Lung (tissue), 11 donors: ENCODE measurements at regions not wholly inside any gene's neighbourhood (a gene's known extent, or its start where the extent isn't known, plus 50 kb on each side); places are given as distances from the start of the nearest gene placed in this dataset.
A peak's percentile ranks its signal among the peaks of the same experiment; 100 is the strongest.

Experiments
- ATAC-seq: fragments of 200-7000 bp; cut with Tn5 transposase; one replicate; pipeline ENCODE4 v1.9.1; 2020; ENCODE audit warnings: moderate number of reproducible peaks; ENCODE audit not compliant: insufficient read depth, low FRiP score
- DNase-seq, 3 donors: peaks; one replicate each; pipeline ENCODE4 v3.0.0-alpha.2; 2013 to 2017
- H3K27ac ChIP-seq, 2 donors: one replicate each; pipeline ENCODE4 v1.5.1; 2013; ENCODE audit warnings: mild to moderate bottlenecking in 2 of 2, moderate library complexity in 2 of 2, control low read depth in 1 of 2, inconsistent platforms in 1 of 2, low read depth in 1 of 2, low read length in 1 of 2
- H3K27me3 ChIP-seq, 3 donors: one replicate each; pipeline ENCODE4 v1.5.1; 2013; ENCODE audit warnings: low read length in 2 of 3; ENCODE audit not compliant: control insufficient read depth in 3 of 3, insufficient read depth in 3 of 3
- H3K36me3 ChIP-seq, 4 donors: one replicate each; pipeline ENCODE4 v1.5.1; 2013; ENCODE audit warnings: low read length in 4 of 4, mild to moderate bottlenecking in 1 of 4, moderate library complexity in 1 of 4; ENCODE audit not compliant: control insufficient read depth in 4 of 4, insufficient read depth in 4 of 4
- H3K4me1 ChIP-seq, 5 donors: one replicate each; pipeline ENCODE4 v1.5.1; 2013; ENCODE audit warnings: low read length in 5 of 5, mild to moderate bottlenecking in 2 of 5, moderate library complexity in 1 of 5; ENCODE audit not compliant: control insufficient read depth in 5 of 5, insufficient read depth in 5 of 5
- H3K4me3 ChIP-seq: one replicate; pipeline ENCODE4 v1.5.1; 2013; ENCODE audit warnings: mild to moderate bottlenecking, control low read depth, moderate library complexity
- H3K9ac ChIP-seq, 2 donors: one replicate each; pipeline ENCODE4 v1.5.1; 2013; ENCODE audit warnings: low read length in 2 of 2, control low read depth in 1 of 2; ENCODE audit not compliant: insufficient read depth in 1 of 2
- H3K9me3 ChIP-seq, 4 donors: one replicate each; pipeline ENCODE4 v1.5.1; 2013; ENCODE audit warnings: low read length in 3 of 4, mild to moderate bottlenecking in 1 of 4, moderate library complexity in 1 of 4; ENCODE audit not compliant: control insufficient read depth in 4 of 4, insufficient read depth in 3 of 4
- whole genome bisulfite sequencing, 2 donors: extraction: QIAGEN DNeasy Blood & Tissue Kit; methylation state at CpG; one replicate each; pipeline ENCODE4 v1.1.7; 2013; 5-methylcytosine and 5-hydroxymethylcytosine counted together
- TF ChIP-seq, protein P1 (sequence below): IDR thresholded peaks from 2 replicates; pipeline ENCODE4 v1.5.1; 2012; ENCODE audit warnings: mild to moderate bottlenecking; ENCODE audit errors: control extremely low read depth, extremely low read depth
- donor health status: control.
- donor health status: control.
- donor health status: Bipolar disorder and iron deficiency.
- donor health status: healthy.
- donor health status: DM: yes; HTN: yes; CAD: no.

DNA sequence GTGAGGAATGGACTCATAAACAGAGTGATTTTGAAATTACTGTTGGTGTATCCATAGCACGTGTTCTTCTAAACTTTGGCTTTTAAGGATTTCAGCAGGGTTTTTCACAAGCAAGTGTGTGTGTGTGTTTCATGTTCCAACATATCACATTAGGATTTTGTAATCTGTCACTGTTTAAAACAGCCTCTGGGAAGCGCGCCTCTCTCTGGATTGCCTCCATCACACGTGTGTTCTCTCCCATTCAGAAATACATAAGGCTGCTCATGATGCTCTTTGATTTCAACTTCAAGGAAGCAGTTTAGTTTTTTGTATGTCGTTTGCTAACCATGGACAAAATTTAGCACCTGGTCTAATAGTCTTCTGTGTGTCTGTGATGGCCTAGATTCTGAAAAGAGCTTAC is 370.4 kb downstream of the MTX2 start:
- H3K27me3 ChIP-seq, result peaks cover 8 to 78% (median 70%) of the 10 kb centered on the region in 3 donors
- WGBS, 2 donors, result 46 to 49% methylated on average over 5 of the region's 5 CpGs
- no peak for ATAC-seq

DNA sequence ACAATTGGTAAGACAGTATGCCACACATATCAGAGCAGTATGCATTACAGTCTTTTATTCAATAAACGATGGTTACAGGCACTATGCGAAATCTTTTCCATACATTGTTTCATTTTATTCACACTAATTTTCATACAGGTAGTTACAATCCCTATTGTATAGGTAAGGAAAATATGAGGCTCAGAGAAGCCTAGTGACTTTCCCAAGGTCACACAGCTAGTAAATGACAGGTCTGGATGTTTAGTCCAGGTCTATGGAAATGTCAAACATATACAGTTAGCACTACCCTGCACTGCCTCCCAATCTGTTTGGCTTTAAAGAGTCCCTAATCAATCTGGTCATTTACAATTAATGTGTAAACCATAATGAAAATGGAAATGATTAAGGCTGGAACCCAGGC is 372.2 kb downstream of the MTX2 start:
- ATAC-seq, result no peak
- no peaks in the 10 kb centered on the region for H3K36me3 ChIP-seq
- H3K4me3 ChIP-seq, result no peak overlapping the region
- no peak overlapping the region for H3K9ac ChIP-seq
- peaks cover 0 to 3% (median 0%) of the 10 kb centered on the region in 4 donors for H3K9me3 ChIP-seq
- TF ChIP-seq, protein P1, sequence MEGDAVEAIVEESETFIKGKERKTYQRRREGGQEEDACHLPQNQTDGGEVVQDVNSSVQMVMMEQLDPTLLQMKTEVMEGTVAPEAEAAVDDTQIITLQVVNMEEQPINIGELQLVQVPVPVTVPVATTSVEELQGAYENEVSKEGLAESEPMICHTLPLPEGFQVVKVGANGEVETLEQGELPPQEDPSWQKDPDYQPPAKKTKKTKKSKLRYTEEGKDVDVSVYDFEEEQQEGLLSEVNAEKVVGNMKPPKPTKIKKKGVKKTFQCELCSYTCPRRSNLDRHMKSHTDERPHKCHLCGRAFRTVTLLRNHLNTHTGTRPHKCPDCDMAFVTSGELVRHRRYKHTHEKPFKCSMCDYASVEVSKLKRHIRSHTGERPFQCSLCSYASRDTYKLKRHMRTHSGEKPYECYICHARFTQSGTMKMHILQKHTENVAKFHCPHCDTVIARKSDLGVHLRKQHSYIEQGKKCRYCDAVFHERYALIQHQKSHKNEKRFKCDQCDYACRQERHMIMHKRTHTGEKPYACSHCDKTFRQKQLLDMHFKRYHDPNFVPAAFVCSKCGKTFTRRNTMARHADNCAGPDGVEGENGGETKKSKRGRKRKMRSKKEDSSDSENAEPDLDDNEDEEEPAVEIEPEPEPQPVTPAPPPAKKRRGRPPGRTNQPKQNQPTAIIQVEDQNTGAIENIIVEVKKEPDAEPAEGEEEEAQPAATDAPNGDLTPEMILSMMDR, result no peak
- no peak overlapping the region for H3K27ac ChIP-seq
- peaks cover 8 to 70% (median 54%) of the 10 kb centered on the region in 3 donors for H3K27me3 ChIP-seq
- DNase-seq, result no peak
- WGBS, 2 donors, result 90 to 96% methylated on average over 2 of the region's 2 CpGs
- peaks cover 0 to 6% (median 0%) of the 10 kb centered on the region in 5 donors for H3K4me1 ChIP-seq

More for the DNA sequence above, 370.4 kb downstream of the MTX2 start:
- Histone ChIP-seq H3K4me1 (peaks cover 0 to 6% (median 0%) of the 10 kb centered on the region in 5 donors), H3K4me3 (no peak overlapping the region), H3K27ac (no peak overlapping the region), H3K9ac (no peak overlapping the region), H3K36me3 (no peaks in the 10 kb centered on the region), H3K9me3 (peaks cover 0 to 3% (median 0%) of the 10 kb centered on the region in 4 donors)
- TF ChIP-seq, protein P1, result no peak
- DNase-seq, result peak in 1 of 3 donors; percentile 25

DNA sequence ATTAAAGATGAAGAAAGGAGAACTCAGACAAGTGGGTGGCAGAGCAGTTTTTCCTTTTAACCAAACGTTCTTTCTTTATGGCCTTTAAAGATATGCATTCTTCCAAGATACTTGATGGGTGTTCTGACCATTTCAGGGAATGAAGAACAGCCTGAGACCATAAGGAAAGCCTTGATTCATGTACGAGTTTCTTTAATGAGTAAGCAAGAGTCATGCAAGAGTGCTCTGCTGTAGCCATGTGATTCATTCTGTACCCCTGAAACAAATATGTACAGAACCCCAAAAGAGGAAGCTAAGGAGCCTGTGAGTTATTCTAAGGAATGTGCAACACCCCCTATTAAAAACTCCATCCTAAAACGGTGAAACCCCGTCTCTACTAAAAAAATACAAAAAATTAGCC is 372.8 kb downstream of the MTX2 start:
- Histone ChIP-seq H3K4me1 (peaks cover 0 to 6% (median 0%) of the 10 kb centered on the region in 5 donors), H3K36me3 (no peaks in the 10 kb centered on the region), H3K9ac (no peak overlapping the region), H3K9me3 (peaks cover 0 to 3% (median 0%) of the 10 kb centered on the region in 4 donors), H3K4me3 (no peak overlapping the region), H3K27me3 (peaks cover 8 to 64% (median 48%) of the 10 kb centered on the region in 3 donors), H3K27ac (no peak overlapping the region)
- TF ChIP-seq, protein P1, result no peak
- no peak for DNase-seq
- ATAC-seq, result no peak
- 59 to 63% methylated on average over 4 of the region's 4 CpGs for WGBS, 2 donors

DNA sequence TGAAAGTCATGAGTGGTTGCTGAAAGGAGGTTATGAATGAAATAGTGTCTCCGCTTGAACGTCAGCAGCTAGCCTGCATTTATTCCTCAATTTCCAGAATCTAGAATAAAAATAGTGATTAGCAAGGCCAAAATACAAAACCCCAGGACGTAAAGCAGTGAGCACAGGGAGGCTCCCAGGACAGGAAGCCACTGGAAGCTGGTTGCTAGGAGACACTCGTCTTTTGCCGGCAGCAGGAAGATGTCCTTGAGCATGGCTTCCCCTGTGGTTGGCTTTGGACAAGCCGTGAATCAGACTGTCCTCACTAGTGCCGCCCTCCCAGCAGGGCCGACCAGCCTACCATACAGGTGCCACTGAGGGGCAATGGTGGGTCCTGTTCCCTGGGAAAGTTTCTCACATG is 374.4 kb downstream of the MTX2 start:
- Histone ChIP-seq H3K4me1 (peaks cover 0 to 6% (median 0%) of the 10 kb centered on the region in 5 donors), H3K9ac (no peak overlapping the region), H3K27ac (no peak overlapping the region), H3K27me3 (peaks cover 8 to 56% (median 43%) of the 10 kb centered on the region in 3 donors), H3K36me3 (no peaks in the 10 kb centered on the region), H3K9me3 (peaks cover 0 to 3% (median 0%) of the 10 kb centered on the region in 4 donors), H3K4me3 (no peak overlapping the region)
- TF ChIP-seq, protein P1, result no peak
- ATAC-seq, result no peak
- 21 to 27% methylated on average over 8 of the region's 8 CpGs for WGBS, 2 donors
- DNase-seq, result peak in 2 of 3 donors; percentile 35 to 47
